ENCODE measurements at regions not wholly inside any gene's neighbourhood (a gene's known extent, or its start where the extent isn't known, plus 50 kb on each side); places are given as distances from the start of the nearest gene placed in this dataset.

- intact Hi-C loops (cut with micrococcal nuclease; ENCODE audit: unreplicated experiment) = no loop called here
- H3K4me1 ChIP-seq (ENCODE audit: control insufficient read depth, insufficient read depth, low read length) = no peaks in the 10 kb centered on the region
- H3K4me2 ChIP-seq (ENCODE audit: control insufficient read depth, insufficient read depth) = no peak overlapping the region
- 22% methylated on average over 3 of the region's 3 CpGs for WGBS (ENCODE audit: insufficient coverage, insufficient replicate concordance, low lambda C conversion rate, missing lambda C conversion rate)
- DNase-seq (ENCODE audit: low read depth, low spot score) (no peak), ATAC-seq (no peak), FAIRE-seq (no peak)
- TF ChIP-seq ZNF24 (IDR thresholded peaks at IDR 0.05) = peak; percentile 59; the same call in 1 of the 2 replicates
- TF ChIP-seq NFYB (IDR thresholded peaks at IDR 0.05; ENCODE audit: insufficient read depth, low read depth, low read length) = no peak
- H3K9ac ChIP-seq (ENCODE audit: control insufficient read depth, insufficient read depth, low read length) = no peak overlapping the region
- H3K27ac ChIP-seq (ENCODE audit: control insufficient read depth, insufficient read depth) = no peak overlapping the region
- no peaks in the 10 kb centered on the region for H3K79me2 ChIP-seq (ENCODE audit: control insufficient read depth, insufficient read depth, low read length)
- no peaks in the 10 kb centered on the region for H4K20me1 ChIP-seq (ENCODE audit: control insufficient read depth, insufficient read depth)
- RAD21 ChIA-PET (ENCODE audit: unreplicated experiment) = no interaction called here
- no peaks in the 10 kb centered on the region for H3K36me3 ChIP-seq (ENCODE audit: control insufficient read depth in 2 of 2, insufficient read depth in 2 of 2, low read length in 1 of 2)
- H3K27me3 ChIP-seq (replicated peaks in 1 of 2; ENCODE audit: control insufficient read depth in 2 of 2, insufficient read depth in 2 of 2, low read length in 1 of 2) = no peaks in the 10 kb centered on the region
- SMC1A ChIA-PET (ENCODE audit: uncharacterized antibody, unreplicated experiment) = interaction anchor here (1.1 to 1.7 kb wide), 4 partner anchors 9 to 248 kb away, joined by 3 to 6 read pairs (median 3); no protein-coding TSS in a partner anchor
- CTCF ChIA-PET = interaction anchor here (1.7 kb wide), 1 partner anchor 9 kb away, joined by 7 read pairs; no protein-coding TSS in a partner anchor
- no peak overlapping the region for H2AFZ ChIP-seq (ENCODE audit: control insufficient read depth, low read depth, low read length)
- no peaks in the 10 kb centered on the region for H3K9me3 ChIP-seq (replicated peaks; ENCODE audit: control insufficient read depth, insufficient read depth, low read length)
- in situ Hi-C loops (cut with MboI) = no loop called here
- H3K4me3 ChIP-seq = no peak overlapping the region
- BruUV-seq (replicated peaks) = no TSS peak
- POLR2A ChIA-PET = no interaction called here
These were observed 750.3 kb downstream of the MAT2B start for GRCh38 chr5:164255598-164256213.

GRCh38 chr5:164256351-164256750 is 750.9 kb downstream of the MAT2B start:
- BruUV-seq (replicated peaks) = no TSS peak
- no peak for DNase-seq (ENCODE audit: low read depth, low spot score)
- 0% methylated on average over 1 of the region's 1 CpG for WGBS (ENCODE audit: insufficient coverage, insufficient replicate concordance, low lambda C conversion rate, missing lambda C conversion rate)
- Histone ChIP-seq H3K4me3 (no peak overlapping the region), H4K20me1 (ENCODE audit: control insufficient read depth, insufficient read depth) (no peaks in the 10 kb centered on the region), H3K4me2 (ENCODE audit: control insufficient read depth, insufficient read depth) (no peak overlapping the region), H3K4me1 (ENCODE audit: control insufficient read depth, insufficient read depth, low read length) (no peaks in the 10 kb centered on the region), H3K36me3 (ENCODE audit: control insufficient read depth in 2 of 2, insufficient read depth in 2 of 2, low read length in 1 of 2) (no peaks in the 10 kb centered on the region), H3K9ac (ENCODE audit: control insufficient read depth, insufficient read depth, low read length) (no peak overlapping the region), H3K9me3 (replicated peaks; ENCODE audit: control insufficient read depth, insufficient read depth, low read length) (no peaks in the 10 kb centered on the region), H3K27ac (ENCODE audit: control insufficient read depth, insufficient read depth) (no peak overlapping the region), H3K27me3 (replicated peaks in 1 of 2; ENCODE audit: control insufficient read depth in 2 of 2, insufficient read depth in 2 of 2, low read length in 1 of 2) (no peaks in the 10 kb centered on the region), H3K79me2 (ENCODE audit: control insufficient read depth, insufficient read depth, low read length) (no peaks in the 10 kb centered on the region), H2AFZ (ENCODE audit: control insufficient read depth, low read depth, low read length) (no peak overlapping the region)
- no peak for ATAC-seq
- CTCF ChIA-PET = interaction anchor here (1.7 kb wide), 1 partner anchor 9 kb away, joined by 7 read pairs; no protein-coding TSS in a partner anchor
- POLR2A ChIA-PET = no interaction called here
- intact Hi-C loops (cut with micrococcal nuclease; ENCODE audit: unreplicated experiment) = no loop called here
- no peak for FAIRE-seq
- in situ Hi-C loops (cut with MboI) = no loop called here
- TF ChIP-seq ETV6 (conservative IDR thresholded peaks at IDR 0.05 in 1 of 2, IDR thresholded peaks at IDR 0.05 in 1 of 2; ENCODE audit: borderline replicate concordance in 1 of 2, low read depth in 1 of 2) (no peak), CBX5 (IDR thresholded peaks at IDR 0.05; ENCODE audit: low read depth) (no peak)
- SMC1A ChIA-PET (ENCODE audit: uncharacterized antibody, unreplicated experiment) = interaction anchor here (1.1 to 1.6 kb wide), 2 partner anchors 8 to 248 kb away, joined by 3 to 6 read pairs; no protein-coding TSS in a partner anchor
- RAD21 ChIA-PET (ENCODE audit: unreplicated experiment) = no interaction called here

Data from GM12878 (cell line).